ENCODE measurements at regions not wholly inside any gene's neighbourhood (a gene's known extent, or its start where the extent isn't known, plus 50 kb on each side); places are given as distances from the start of the nearest gene placed in this dataset.
"Not testable (repeated sequence)": the region's sequence is repeated elsewhere in the genome, so short reads cannot be mapped to it uniquely, and the experiment has no call there.

GRCh38 chr12:25382311-25383106, 131.8 kb upstream of the KRAS start:
- peak; percentile 27 for DNase-seq

GRCh38 chr12:25377469-25378177, 126.9 kb upstream of the KRAS start:
- DNase-seq = peak; percentile 49

GRCh38 chr12:25376985-25377384, 126.3 kb upstream of the KRAS start:
- DNase-seq = no peak

- no peak for DNase-seq
Measured at GRCh38 chr12:25376407-25376806, 125.7 kb upstream of the KRAS start.

GRCh38 chr12:25372969-25373817, 122.5 kb upstream of the KRAS start:
- no peak for DNase-seq

- DNase-seq = no peak
Measured at GRCh38 chr12:25372002-25372401, 121.3 kb upstream of the KRAS start.

- no peak for DNase-seq
Measured at GRCh38 chr12:25368557-25368956, 117.8 kb upstream of the KRAS start.

- DNase-seq = no peak
Measured at GRCh38 chr12:25366122-25366521, 115.4 kb upstream of the KRAS start.

- no peak for DNase-seq
Measured at GRCh38 chr12:25365340-25365730, 114.6 kb upstream of the KRAS start.

- DNase-seq = no peak
Measured at GRCh38 chr12:25364529-25365339, 114.0 kb upstream of the KRAS start.

GRCh38 chr12:25362646-25363045, 111.9 kb upstream of the KRAS start:
- DNase-seq = no peak

- DNase-seq = no peak
Measured at GRCh38 chr12:25361511-25361910, 110.8 kb upstream of the KRAS start.

GRCh38 chr12:25357595-25357994, 106.9 kb upstream of the KRAS start:
- DNase-seq = no peak

- not testable (repeated sequence) for DNase-seq
Measured at GRCh38 chr12:25352942-25353341, 102.2 kb upstream of the KRAS start.

- DNase-seq = no peak
Measured at GRCh38 chr12:25352083-25352918, 101.6 kb upstream of the KRAS start.

- DNase-seq = no peak
Measured at GRCh38 chr12:25348593-25348895, 97.8 kb upstream of the KRAS start.

GRCh38 chr12:25347716-25348592, 97.2 kb upstream of the KRAS start:
- DNase-seq = no peak

GRCh38 chr12:25341877-25342276, 91.1 kb upstream of the KRAS start:
- not testable (repeated sequence) for DNase-seq

- no peak for DNase-seq
Measured at GRCh38 chr12:25337916-25338315, 87.2 kb upstream of the KRAS start.

GRCh38 chr12:25332143-25332542, 81.4 kb upstream of the KRAS start:
- DNase-seq = no peak

Measured in CD4-positive, alpha-beta T cell treated with Interferon gamma for 1 hour (primary cell).